Stomach (tissue), 4 donors: ENCODE measurements at regions not wholly inside any gene's neighbourhood (a gene's known extent, or its start where the extent isn't known, plus 50 kb on each side); places are given as distances from the start of the nearest gene placed in this dataset.

ENCODE experiments used
- CTCF ChIP-seq, 7 experiments: fragments of 450-650 bp in 4 of 7; fragments of 200-600 bp in 3 of 7; sonication (generic) in 3 of 7; IDR thresholded peaks; one replicate each; pipeline ENCODE4 v1.5.1; 2016 to 2019; ENCODE audit warnings: antibody characterized with exemption in 7 of 7, control low read depth in 2 of 7, mild to moderate bottlenecking in 1 of 7
- POLR2AphosphoS5 ChIP-seq, 3 donors: sonication (generic); formaldehyde crosslinking; IDR thresholded peaks; one replicate each; pipeline ENCODE4 v1.6.1; 2016; ENCODE audit warnings: antibody characterized with exemption in 3 of 3

- TF ChIP-seq POLR2AphosphoS5 (IDR thresholded peaks at IDR 0.05) (no peak), CTCF (IDR thresholded peaks at IDR 0.05) (no peak)
Observed at GRCh38 chr11:79671401-79671800, 230.6 kb upstream of the TENM4 start.
